ENCODE measurements at regions not wholly inside any gene's neighbourhood (a gene's known extent, or its start where the extent isn't known, plus 50 kb on each side); places are given as distances from the start of the nearest gene placed in this dataset.

GRCh38 chr13:107721125-107721869 is 494.0 kb downstream of the LIG4 start:
- peak in 1 of 2 donors; percentile 16 for DNase-seq
- WGBS, 5 donors: 44 to 57% (median 45%) methylated on average over 13 of the region's 13 CpGs
- no peak for TF ChIP-seq POLR2A (IDR thresholded peaks at IDR 0.05)
- TF ChIP-seq CTCF (IDR thresholded peaks at IDR 0.05): no peak
- TF ChIP-seq POLR2AphosphoS5 (IDR thresholded peaks at IDR 0.05): no peak
- TF ChIP-seq EP300 (IDR thresholded peaks at IDR 0.05): no peak
- Histone ChIP-seq H3K27me3 (no peaks in the 10 kb centered on the region), H3K27ac (no peak overlapping the region), H3K36me3 (no peaks in the 10 kb centered on the region), H3K4me3 (no peak overlapping the region), H3K9me3 (no peaks in the 10 kb centered on the region), H3K4me1 (peaks cover 0 to 6% (median 0%) of the 10 kb centered on the region in 4 donors)
- intact Hi-C loops (cut with DNase I; ENCODE audit: low total_unique reads): no loop called here

GRCh38 chr13:107716741-107717140 is 498.6 kb downstream of the LIG4 start:
- Histone ChIP-seq H3K4me3 (no peak overlapping the region), H3K4me1 (peaks cover 0 to 3% (median 0%) of the 10 kb centered on the region in 4 donors), H3K36me3 (no peaks in the 10 kb centered on the region), H3K27me3 (no peaks in the 10 kb centered on the region), H3K27ac (no peak overlapping the region), H3K9me3 (no peaks in the 10 kb centered on the region)
- 90 to 96% (median 93%) methylated on average over 4 of the region's 4 CpGs for WGBS, 5 donors
- no peak for TF ChIP-seq POLR2AphosphoS5 (IDR thresholded peaks at IDR 0.05)
- TF ChIP-seq CTCF (IDR thresholded peaks at IDR 0.05): no peak
- no peak for TF ChIP-seq EP300 (IDR thresholded peaks at IDR 0.05)
- no peak for TF ChIP-seq POLR2A (IDR thresholded peaks at IDR 0.05)
- DNase-seq: no peak
- intact Hi-C loops (cut with DNase I; ENCODE audit: low total_unique reads): no loop called here

- H3K27ac ChIP-seq: no peak overlapping the region
- H3K4me1 ChIP-seq: no peaks in the 10 kb centered on the region
- TF ChIP-seq CTCF (IDR thresholded peaks at IDR 0.05) (no peak), EP300 (IDR thresholded peaks at IDR 0.05) (no peak), POLR2A (IDR thresholded peaks at IDR 0.05) (no peak), POLR2AphosphoS5 (IDR thresholded peaks at IDR 0.05) (no peak)
- no peaks in the 10 kb centered on the region for H3K9me3 ChIP-seq
- 69 to 81% (median 75%) methylated on average over 7 of the region's 7 CpGs for WGBS, 5 donors
- H3K4me3 ChIP-seq: no peak overlapping the region
- H3K27me3 ChIP-seq: no peaks in the 10 kb centered on the region
- intact Hi-C loops (cut with DNase I; ENCODE audit: low total_unique reads): no loop called here
- no peaks in the 10 kb centered on the region for H3K36me3 ChIP-seq
- DNase-seq: no peak
Measured at GRCh38 chr13:107716241-107716640, 499.1 kb downstream of the LIG4 start.

GRCh38 chr13:107715496-107715895 is 499.8 kb downstream of the LIG4 start:
- H3K27ac ChIP-seq: no peak overlapping the region
- TF ChIP-seq POLR2AphosphoS5 (IDR thresholded peaks at IDR 0.05): no peak
- no peak for TF ChIP-seq POLR2A (IDR thresholded peaks at IDR 0.05)
- TF ChIP-seq CTCF (IDR thresholded peaks at IDR 0.05): no peak
- TF ChIP-seq EP300 (IDR thresholded peaks at IDR 0.05): no peak
- 86 to 94% (median 93%) methylated on average over 6 to 7 of the region's 7 CpGs for WGBS, 5 donors
- no peak for DNase-seq
- H3K36me3 ChIP-seq: no peaks in the 10 kb centered on the region
- intact Hi-C loops (cut with DNase I; ENCODE audit: low total_unique reads): no loop called here
- no peaks in the 10 kb centered on the region for H3K9me3 ChIP-seq
- no peaks in the 10 kb centered on the region for H3K27me3 ChIP-seq
- H3K4me3 ChIP-seq: no peak overlapping the region
- no peaks in the 10 kb centered on the region for H3K4me1 ChIP-seq
